ENCODE measurements at regions not wholly inside any gene's neighbourhood (a gene's known extent, or its start where the extent isn't known, plus 50 kb on each side); places are given as distances from the start of the nearest gene placed in this dataset.

- TF ChIP-seq POLR2A (IDR thresholded peaks at IDR 0.05), result no peak
- no peak for TF ChIP-seq CTCF (IDR thresholded peaks at IDR 0.05)
- H3K4me1 ChIP-seq, result no peaks in the 10 kb centered on the region
- H3K27ac ChIP-seq, result no peak overlapping the region
- no peaks in the 10 kb centered on the region for H3K36me3 ChIP-seq (replicated peaks in 1 of 2; ENCODE audit: insufficient read depth in 1 of 2, low read depth in 2 of 2)
- WGBS, 2 donors, result 30 to 42% methylated on average over 2 of the region's 2 CpGs
- ATAC-seq (no peak), DNase-seq (no peak)
- H3K4me3 ChIP-seq, result no peak overlapping the region
- intact Hi-C loops (cut with DNase I), result no loop called here
- H3K9me3 ChIP-seq, result no peaks in the 10 kb centered on the region
- H3K27me3 ChIP-seq, result no peaks in the 10 kb centered on the region
These were observed 293.8 kb upstream of the CTSO start for GRCh38 chr4:156247470-156247869.

- intact Hi-C loops (cut with DNase I), result no loop called here
- no peak overlapping the region for H3K27ac ChIP-seq
- H3K4me3 ChIP-seq, result no peak overlapping the region
- WGBS, 2 donors, result 75% methylated on average over 4 of the region's 4 CpGs
- DNase-seq, result no peak
- no peaks in the 10 kb centered on the region for H3K9me3 ChIP-seq
- TF ChIP-seq POLR2A (IDR thresholded peaks at IDR 0.05), result no peak
- no peak for TF ChIP-seq CTCF (IDR thresholded peaks at IDR 0.05)
- ATAC-seq, result no peak
- H3K27me3 ChIP-seq, result no peaks in the 10 kb centered on the region
- no peaks in the 10 kb centered on the region for H3K4me1 ChIP-seq
- no peaks in the 10 kb centered on the region for H3K36me3 ChIP-seq (replicated peaks in 1 of 2; ENCODE audit: insufficient read depth in 1 of 2, low read depth in 2 of 2)
These were observed 289.3 kb upstream of the CTSO start for GRCh38 chr4:156243015-156243414.

GRCh38 chr4:156242390-156242789 is 288.7 kb upstream of the CTSO start:
- TF ChIP-seq CTCF (IDR thresholded peaks at IDR 0.05) (no peak), POLR2A (IDR thresholded peaks at IDR 0.05) (no peak)
- 54 to 65% methylated on average over 4 of the region's 4 CpGs for WGBS, 2 donors
- Histone ChIP-seq H3K27me3 (no peaks in the 10 kb centered on the region), H3K9me3 (no peaks in the 10 kb centered on the region), H3K27ac (no peak overlapping the region), H3K4me1 (no peaks in the 10 kb centered on the region), H3K4me3 (no peak overlapping the region), H3K36me3 (replicated peaks in 1 of 2; ENCODE audit: insufficient read depth in 1 of 2, low read depth in 2 of 2) (no peaks in the 10 kb centered on the region)
- DNase-seq, result no peak
- intact Hi-C loops (cut with DNase I), result no loop called here
- ATAC-seq, result no peak

GRCh38 chr4:156241896-156242295 is 288.2 kb upstream of the CTSO start:
- Histone ChIP-seq H3K36me3 (replicated peaks in 1 of 2; ENCODE audit: insufficient read depth in 1 of 2, low read depth in 2 of 2) (no peaks in the 10 kb centered on the region), H3K9me3 (no peaks in the 10 kb centered on the region), H3K27ac (no peak overlapping the region), H3K4me3 (no peak overlapping the region), H3K27me3 (no peaks in the 10 kb centered on the region), H3K4me1 (no peaks in the 10 kb centered on the region)
- DNase-seq (no peak), ATAC-seq (no peak)
- no peak for TF ChIP-seq POLR2A (IDR thresholded peaks at IDR 0.05)
- TF ChIP-seq CTCF (IDR thresholded peaks at IDR 0.05), result no peak
- WGBS, 2 donors, result 55 to 58% methylated on average over 2 of the region's 2 CpGs
- intact Hi-C loops (cut with DNase I), result no loop called here

GRCh38 chr4:156238171-156238570 is 284.5 kb upstream of the CTSO start:
- Histone ChIP-seq H3K27me3 (no peaks in the 10 kb centered on the region), H3K4me1 (no peaks in the 10 kb centered on the region), H3K9me3 (no peaks in the 10 kb centered on the region), H3K27ac (no peak overlapping the region), H3K36me3 (replicated peaks in 1 of 2; ENCODE audit: insufficient read depth in 1 of 2, low read depth in 2 of 2) (no peaks in the 10 kb centered on the region), H3K4me3 (no peak overlapping the region)
- TF ChIP-seq POLR2A (IDR thresholded peaks at IDR 0.05) (no peak), CTCF (IDR thresholded peaks at IDR 0.05) (no peak)
- intact Hi-C loops (cut with DNase I), result no loop called here
- DNase-seq (no peak), ATAC-seq (no peak)
- 56 to 57% methylated on average over 3 of the region's 3 CpGs for WGBS, 2 donors

Data from body of pancreas (tissue), 4 donors.